SK-N-SH treated with all-trans-retinoic acid at 6 μM for 48 hours (cell line): ENCODE measurements at regions not wholly inside any gene's neighbourhood (a gene's known extent, or its start where the extent isn't known, plus 50 kb on each side); places are given as distances from the start of the nearest gene placed in this dataset.

ENCODE experiments used
- ATAC-seq: fragments of 200-7000 bp; cut with Tn5 transposase; 3 replicates; pipeline ENCODE4 v1.9.1; 2020; ENCODE audit warnings: mild to moderate bottlenecking, moderate library complexity
- ARNTL ChIP-seq: fragments of 450-650 bp; formaldehyde crosslinking; IDR thresholded peaks from 2 replicates; pipeline ENCODE4 v1.5.0; 2020; ENCODE audit warnings: low read depth, mild to moderate bottlenecking, moderate library complexity, borderline replicate concordance
- BACH2 ChIP-seq: fragments of 250-450 bp; sonication (Bioruptor Pico); IDR thresholded peaks from 2 replicates; pipeline ENCODE4 v1.9.0; 2021; ENCODE audit warnings: mild to moderate bottlenecking, borderline replicate concordance
- CSDC2 ChIP-seq: fragments of 250-450 bp; sonication (Bioruptor Pico); IDR thresholded peaks from 2 replicates; pipeline ENCODE4 v1.5.0; 2020; ENCODE audit warnings: mild to moderate bottlenecking, moderate library complexity
- ESRRG ChIP-seq: fragments of 250-450 bp; sonication (Bioruptor Pico); IDR thresholded peaks from 2 replicates; pipeline ENCODE4 v1.6.1; 2021; ENCODE audit warnings: mild to moderate bottlenecking
- GLIS3 ChIP-seq: fragments of 250-450 bp; sonication (Bioruptor Pico); IDR thresholded peaks from 2 replicates; pipeline ENCODE4 v1.5.0; 2020; ENCODE audit warnings: mild to moderate bottlenecking, moderate library complexity
- ISL1 ChIP-seq: fragments of 250-450 bp; sonication (Bioruptor Pico); IDR thresholded peaks from 2 replicates; pipeline ENCODE4 v2.1.2; 2022; ENCODE audit warnings: mild to moderate bottlenecking, moderate library complexity
- OSR1 ChIP-seq: fragments of 250-450 bp; sonication (Bioruptor Pico); IDR thresholded peaks from 2 replicates; pipeline ENCODE4 v1.8.0; 2022; ENCODE audit warnings: moderate library complexity, mild to moderate bottlenecking, inconsistent platforms
- PPARA ChIP-seq: fragments of 250-450 bp; sonication (Bioruptor Pico); IDR thresholded peaks from 2 replicates; pipeline ENCODE4 v1.5.0; 2020; ENCODE audit warnings: mild to moderate bottlenecking, borderline replicate concordance
- RARB ChIP-seq: fragments of 250-450 bp; sonication (Bioruptor Pico); IDR thresholded peaks from 2 replicates; pipeline ENCODE4 v1.8.0; 2021; ENCODE audit warnings: mild to moderate bottlenecking, moderate library complexity
- TCF4 ChIP-seq: fragments of 250-450 bp; sonication (Bioruptor Pico); IDR thresholded peaks from 2 replicates; pipeline ENCODE4 v1.8.0; 2021; ENCODE audit warnings: mild to moderate bottlenecking, moderate library complexity, borderline replicate concordance
- TOX ChIP-seq: fragments of 250-450 bp; sonication (Bioruptor Pico); IDR thresholded peaks from 2 replicates; pipeline ENCODE4 v1.8.0; 2021; ENCODE audit warnings: mild to moderate bottlenecking, moderate library complexity, borderline replicate concordance
- ZC3H10 ChIP-seq: fragments of 250-450 bp; sonication (Bioruptor Pico); IDR thresholded peaks from 2 replicates; pipeline ENCODE4 v1.5.1; 2021; ENCODE audit warnings: mild to moderate bottlenecking, moderate library complexity
- ZFP3 ChIP-seq: fragments of 250-450 bp; sonication (Bioruptor Pico); IDR thresholded peaks from 2 replicates; pipeline ENCODE4 v1.5.0; 2020; ENCODE audit warnings: mild to moderate bottlenecking, moderate library complexity
- ZFP30 ChIP-seq: fragments of 450-650 bp; formaldehyde crosslinking; IDR thresholded peaks from 2 replicates; pipeline ENCODE4 v1.5.0; 2022; ENCODE audit warnings: mild to moderate bottlenecking, moderate library complexity
- ZNF565 ChIP-seq: fragments of 450-650 bp; formaldehyde crosslinking; conservative IDR thresholded peaks from 2 replicates; pipeline ENCODE4 v1.5.0; 2020; ENCODE audit warnings: low read depth, mild to moderate bottlenecking, moderate library complexity
- ZNF70 ChIP-seq: fragments of 450-650 bp; formaldehyde crosslinking; IDR thresholded peaks from 2 replicates; pipeline ENCODE4 v1.5.0; 2020; ENCODE audit warnings: mild to moderate bottlenecking, moderate library complexity
- ZNF8 ChIP-seq: fragments of 450-650 bp; formaldehyde crosslinking; IDR thresholded peaks from 2 replicates; pipeline ENCODE4 v1.5.0; 2020; ENCODE audit warnings: mild to moderate bottlenecking, moderate library complexity
- TF ChIP-seq, protein P1 (sequence below): fragments of 250-450 bp; sonication (Bioruptor Pico); IDR thresholded peaks from 2 replicates; pipeline ENCODE4 v1.8.0; 2021; ENCODE audit warnings: low read depth, mild to moderate bottlenecking, moderate library complexity, borderline replicate concordance
- TF ChIP-seq, protein P2 (sequence below): fragments of 250-450 bp; sonication (Bioruptor Pico); IDR thresholded peaks from 2 replicates; pipeline ENCODE4 v1.5.0; 2020; ENCODE audit warnings: mild to moderate bottlenecking, moderate library complexity
- TF ChIP-seq, protein P3 (sequence below): fragments of 250-450 bp; sonication (Bioruptor Pico); IDR thresholded peaks from 2 replicates; pipeline ENCODE4 v1.8.0; 2020; ENCODE audit warnings: mild to moderate bottlenecking, moderate library complexity, borderline replicate concordance

DNA sequence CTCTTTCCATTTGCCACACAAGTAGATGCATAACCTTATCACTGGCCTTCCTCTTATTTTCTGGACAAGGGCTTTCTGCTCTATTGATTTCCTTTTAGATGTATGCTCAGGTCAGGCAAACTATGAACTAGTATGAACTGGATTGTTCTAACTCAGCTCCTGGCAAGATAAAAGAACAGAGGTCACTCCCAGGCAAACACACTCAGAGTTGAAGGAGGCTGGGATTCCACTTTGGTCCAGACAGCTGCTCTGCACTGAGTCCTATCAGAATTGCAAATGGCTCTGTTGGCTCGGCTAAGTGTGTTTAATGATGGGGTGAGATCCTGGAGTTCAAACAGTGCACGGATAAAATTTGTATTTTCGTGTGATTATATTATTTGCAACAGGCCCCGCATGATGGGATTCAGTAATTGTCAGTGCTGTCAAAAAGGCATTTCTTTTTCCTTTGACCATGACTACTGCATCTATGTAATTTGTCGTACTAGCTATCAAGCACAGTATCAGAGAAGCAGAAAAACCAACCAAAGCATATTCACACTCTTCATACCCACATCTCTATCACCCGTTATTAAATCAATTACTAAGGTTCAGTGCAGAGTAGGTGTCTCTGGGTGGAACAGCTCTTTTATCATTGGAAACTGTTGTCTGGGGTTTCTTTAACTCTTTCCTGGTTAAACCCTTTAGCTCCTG lies 288.1 kb upstream of the PRKCQ start:
- no peak for TF ChIP-seq ZNF565 (CRISPR knock-in tag)
- TF ChIP-seq ZFP3 (CRISPR knock-in tag): no peak
- no peak for TF ChIP-seq TOX
- no peak for TF ChIP-seq TCF4
- TF ChIP-seq, protein P1, sequence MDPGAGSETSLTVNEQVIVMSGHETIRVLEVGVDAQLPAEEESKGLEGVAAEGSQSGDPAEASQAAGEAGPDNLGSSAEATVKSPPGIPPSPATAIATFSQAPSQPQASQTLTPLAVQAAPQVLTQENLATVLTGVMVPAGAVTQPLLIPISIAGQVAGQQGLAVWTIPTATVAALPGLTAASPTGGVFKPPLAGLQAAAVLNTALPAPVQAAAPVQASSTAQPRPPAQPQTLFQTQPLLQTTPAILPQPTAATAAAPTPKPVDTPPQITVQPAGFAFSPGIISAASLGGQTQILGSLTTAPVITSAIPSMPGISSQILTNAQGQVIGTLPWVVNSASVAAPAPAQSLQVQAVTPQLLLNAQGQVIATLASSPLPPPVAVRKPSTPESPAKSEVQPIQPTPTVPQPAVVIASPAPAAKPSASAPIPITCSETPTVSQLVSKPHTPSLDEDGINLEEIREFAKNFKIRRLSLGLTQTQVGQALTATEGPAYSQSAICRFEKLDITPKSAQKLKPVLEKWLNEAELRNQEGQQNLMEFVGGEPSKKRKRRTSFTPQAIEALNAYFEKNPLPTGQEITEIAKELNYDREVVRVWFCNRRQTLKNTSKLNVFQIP (CRISPR knock-in tag): no peak
- TF ChIP-seq, protein P2, sequence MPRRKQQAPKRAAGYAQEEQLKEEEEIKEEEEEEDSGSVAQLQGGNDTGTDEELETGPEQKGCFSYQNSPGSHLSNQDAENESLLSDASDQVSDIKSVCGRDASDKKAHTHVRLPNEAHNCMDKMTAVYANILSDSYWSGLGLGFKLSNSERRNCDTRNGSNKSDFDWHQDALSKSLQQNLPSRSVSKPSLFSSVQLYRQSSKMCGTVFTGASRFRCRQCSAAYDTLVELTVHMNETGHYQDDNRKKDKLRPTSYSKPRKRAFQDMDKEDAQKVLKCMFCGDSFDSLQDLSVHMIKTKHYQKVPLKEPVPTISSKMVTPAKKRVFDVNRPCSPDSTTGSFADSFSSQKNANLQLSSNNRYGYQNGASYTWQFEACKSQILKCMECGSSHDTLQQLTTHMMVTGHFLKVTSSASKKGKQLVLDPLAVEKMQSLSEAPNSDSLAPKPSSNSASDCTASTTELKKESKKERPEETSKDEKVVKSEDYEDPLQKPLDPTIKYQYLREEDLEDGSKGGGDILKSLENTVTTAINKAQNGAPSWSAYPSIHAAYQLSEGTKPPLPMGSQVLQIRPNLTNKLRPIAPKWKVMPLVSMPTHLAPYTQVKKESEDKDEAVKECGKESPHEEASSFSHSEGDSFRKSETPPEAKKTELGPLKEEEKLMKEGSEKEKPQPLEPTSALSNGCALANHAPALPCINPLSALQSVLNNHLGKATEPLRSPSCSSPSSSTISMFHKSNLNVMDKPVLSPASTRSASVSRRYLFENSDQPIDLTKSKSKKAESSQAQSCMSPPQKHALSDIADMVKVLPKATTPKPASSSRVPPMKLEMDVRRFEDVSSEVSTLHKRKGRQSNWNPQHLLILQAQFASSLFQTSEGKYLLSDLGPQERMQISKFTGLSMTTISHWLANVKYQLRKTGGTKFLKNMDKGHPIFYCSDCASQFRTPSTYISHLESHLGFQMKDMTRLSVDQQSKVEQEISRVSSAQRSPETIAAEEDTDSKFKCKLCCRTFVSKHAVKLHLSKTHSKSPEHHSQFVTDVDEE (CRISPR knock-in tag): no peak
- TF ChIP-seq CSDC2 (CRISPR knock-in tag): no peak
- no peak for TF ChIP-seq OSR1 (CRISPR knock-in tag)
- no peak for TF ChIP-seq PPARA (CRISPR knock-in tag)
- TF ChIP-seq ESRRG (CRISPR knock-in tag): no peak
- no peak for TF ChIP-seq ZFP30 (CRISPR knock-in tag)
- ATAC-seq: no peak

DNA sequence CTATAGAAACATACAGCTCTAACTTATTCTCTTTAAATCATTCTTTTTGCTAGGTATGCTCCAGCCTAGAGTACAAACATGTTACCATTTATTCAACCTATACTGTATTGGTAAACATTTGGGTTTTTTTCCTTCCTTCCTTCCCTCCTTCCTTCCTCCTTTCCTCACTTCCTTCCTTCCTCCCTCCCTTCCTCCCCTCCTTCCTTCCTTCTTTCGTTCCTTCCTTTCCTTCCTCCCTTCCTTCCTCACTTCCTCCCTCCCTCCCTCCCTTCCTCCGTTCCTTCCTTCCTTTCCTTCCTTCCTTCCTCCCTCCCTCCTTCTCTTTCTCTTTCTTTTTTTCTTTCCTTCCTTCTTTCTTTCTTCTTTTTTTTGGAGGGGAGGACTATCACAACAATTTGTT lies 286.7 kb upstream of the PRKCQ start:
- no peak for ATAC-seq
- TF ChIP-seq ISL1 (CRISPR knock-in tag) (no peak), BACH2 (CRISPR knock-in tag) (no peak), ARNTL (no peak), ZFP30 (CRISPR knock-in tag) (no peak), ZNF565 (CRISPR knock-in tag) (no peak), ZC3H10 (no peak), ZNF8 (CRISPR knock-in tag) (no peak), OSR1 (CRISPR knock-in tag) (no peak), TCF4 (no peak), TOX (no peak), ESRRG (CRISPR knock-in tag) (no peak), RARB (CRISPR knock-in tag) (no peak), GLIS3 (CRISPR knock-in tag) (no peak), ZNF70 (CRISPR knock-in tag) (no peak), PPARA (CRISPR knock-in tag) (no peak), ZFP3 (CRISPR knock-in tag) (no peak), CSDC2 (CRISPR knock-in tag) (no peak)
- TF ChIP-seq, protein P3, sequence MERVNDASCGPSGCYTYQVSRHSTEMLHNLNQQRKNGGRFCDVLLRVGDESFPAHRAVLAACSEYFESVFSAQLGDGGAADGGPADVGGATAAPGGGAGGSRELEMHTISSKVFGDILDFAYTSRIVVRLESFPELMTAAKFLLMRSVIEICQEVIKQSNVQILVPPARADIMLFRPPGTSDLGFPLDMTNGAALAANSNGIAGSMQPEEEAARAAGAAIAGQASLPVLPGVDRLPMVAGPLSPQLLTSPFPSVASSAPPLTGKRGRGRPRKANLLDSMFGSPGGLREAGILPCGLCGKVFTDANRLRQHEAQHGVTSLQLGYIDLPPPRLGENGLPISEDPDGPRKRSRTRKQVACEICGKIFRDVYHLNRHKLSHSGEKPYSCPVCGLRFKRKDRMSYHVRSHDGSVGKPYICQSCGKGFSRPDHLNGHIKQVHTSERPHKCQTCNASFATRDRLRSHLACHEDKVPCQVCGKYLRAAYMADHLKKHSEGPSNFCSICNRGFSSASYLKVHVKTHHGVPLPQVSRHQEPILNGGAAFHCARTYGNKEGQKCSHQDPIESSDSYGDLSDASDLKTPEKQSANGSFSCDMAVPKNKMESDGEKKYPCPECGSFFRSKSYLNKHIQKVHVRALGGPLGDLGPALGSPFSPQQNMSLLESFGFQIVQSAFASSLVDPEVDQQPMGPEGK (CRISPR knock-in tag): no peak
- TF ChIP-seq, protein P2 (CRISPR knock-in tag): no peak
- TF ChIP-seq, protein P1 (CRISPR knock-in tag): no peak
